Motor neuron (in vitro differentiated cells): ENCODE measurements at regions not wholly inside any gene's neighbourhood (a gene's known extent, or its start where the extent isn't known, plus 50 kb on each side); places are given as distances from the start of the nearest gene placed in this dataset.

ENCODE experiments used
- ATAC-seq, 8 experiments: fragments of 200-7000 bp; cut with Tn5 transposase; replicated peaks in 6 of 8; 2 replicates each; pipeline ENCODE4 v1.8.0; 2021; ENCODE audit warnings: mild to moderate bottlenecking in 8 of 8, moderate library complexity in 8 of 8
- H3K27ac ChIP-seq, 2 donors: fragments of 250-450 bp; sonication (Bioruptor Pico); 2 replicates each; pipeline ENCODE4 v1.9.0; 2021; ENCODE audit warnings: antibody characterized with exemption in 2 of 2, mild to moderate bottlenecking in 2 of 2, moderate library complexity in 1 of 2
- H3K4me1 ChIP-seq, 2 donors: fragments of 250-450 bp; sonication (Bioruptor Pico); replicated peaks in 1 of 2; 2 replicates each; pipeline ENCODE4 v1.6.1; 2021; ENCODE audit warnings: antibody characterized with exemption in 2 of 2, mild to moderate bottlenecking in 2 of 2, moderate library complexity in 1 of 2
- H3K4me3 ChIP-seq, 5 donors: fragments of 250-450 bp; sonication (Bioruptor Pico); 2 replicates each; pipeline ENCODE4 v1.9.0; 2021; ENCODE audit warnings: antibody characterized with exemption in 5 of 5, mild to moderate bottlenecking in 5 of 5, moderate library complexity in 4 of 5
- WGBS, 10 experiments: fragments of 450-650 bp; shearing (Covaris generic); methylation state at CpG; one replicate each; pipeline ENCODE4 v1.0.0; 2022; 5-methylcytosine and 5-hydroxymethylcytosine counted together
- in situ Hi-C, 9 experiments: fragments of 400-800 bp; cut with MboI; loops; one replicate each; pipeline ENCODE4 v1.15.0; 2021; ENCODE audit warnings: low sequenced_read_pairs in 9 of 9, low pct_unique_long_range_greater_than_20kb in 2 of 9; ENCODE audit not compliant: unreplicated experiment in 9 of 9

- Histone ChIP-seq H3K27ac (peak overlapping the region in 1 of 2 donors; percentile 2), H3K4me1 (peaks cover 11 to 42% of the 10 kb centered on the region in 2 donors), H3K4me3 (no peak overlapping the region)
- 0 to 63% (median 56%) methylated on average over 1 of the region's 1 CpG; no CpG with 5 or more reads in 3 of the 10 experiments for WGBS, 10 experiments
- peak in 3 of 8 experiments; percentile 58 to 80 (median 60) for ATAC-seq
- in situ Hi-C loops = no loop called here
Observed at GRCh38 chr5:163772241-163772640, 266.8 kb downstream of the MAT2B start.

- H3K4me1 ChIP-seq = peaks cover 11 to 42% of the 10 kb centered on the region in 2 donors
- H3K27ac ChIP-seq = no peak overlapping the region
- in situ Hi-C loops = no loop called here
- no peak overlapping the region for H3K4me3 ChIP-seq
- WGBS, 10 experiments = 21 to 100% (median 64%) methylated on average over 1 to 2 of the region's 2 CpGs; no CpG with 5 or more reads in 2 of the 10 experiments
- ATAC-seq = peak in 5 of 8 experiments; percentile 51 to 84 (median 56)
Observed at GRCh38 chr5:163772644-163773043, 267.2 kb downstream of the MAT2B start.

GRCh38 chr5:163773226-163773625, 267.8 kb downstream of the MAT2B start:
- no peak for ATAC-seq
- 0 to 98% (median 75%) methylated on average over 1 to 5 of the region's 6 CpGs; no CpG with 5 or more reads in 1 of the 10 experiments for whole genome bisulfite sequencing, 10 experiments
- Histone ChIP-seq H3K4me3 (no peak overlapping the region), H3K4me1 (peaks cover 11 to 41% of the 10 kb centered on the region in 2 donors), H3K27ac (peak overlapping the region in 1 of 2 donors; percentile 36)
- in situ Hi-C loops = no loop called here

GRCh38 chr5:163789870-163790269, 284.5 kb downstream of the MAT2B start:
- Histone ChIP-seq H3K4me3 (no peak overlapping the region), H3K27ac (no peak overlapping the region), H3K4me1 (no peaks in the 10 kb centered on the region)
- in situ Hi-C loops = no loop called here
- no peak for ATAC-seq
- 0 to 86% (median 75%) methylated on average over 2 to 3 of the region's 3 CpGs for WGBS, 10 experiments

- in situ Hi-C loops = no loop called here
- H3K27ac ChIP-seq = no peak overlapping the region
- 17 to 95% (median 51%) methylated on average over 1 to 2 of the region's 2 CpGs; no CpG with 5 or more reads in 3 of the 10 experiments for WGBS, 10 experiments
- no peak for ATAC-seq
- H3K4me3 ChIP-seq = no peak overlapping the region
- H3K4me1 ChIP-seq = no peaks in the 10 kb centered on the region
Observed at GRCh38 chr5:163790497-163790896, 285.1 kb downstream of the MAT2B start.

GRCh38 chr5:163794993-163795392, 289.6 kb downstream of the MAT2B start:
- Histone ChIP-seq H3K27ac (no peak overlapping the region), H3K4me1 (no peaks in the 10 kb centered on the region), H3K4me3 (no peak overlapping the region)
- WGBS, 10 experiments = 35 to 93% (median 76%) methylated on average over 1 to 2 of the region's 2 CpGs; no CpG with 5 or more reads in 1 of the 10 experiments
- in situ Hi-C loops = no loop called here
- no peak for ATAC-seq

- WGBS, 10 experiments = 25 to 100% (median 100%) methylated on average over 1 to 2 of the region's 2 CpGs; no CpG with 5 or more reads in 2 of the 10 experiments
- no peak for ATAC-seq
- Histone ChIP-seq H3K27ac (no peak overlapping the region), H3K4me3 (no peak overlapping the region), H3K4me1 (peaks cover 4 to 25% of the 10 kb centered on the region in 2 donors)
- in situ Hi-C loops = no loop called here
Observed at GRCh38 chr5:163807781-163808180, 302.4 kb downstream of the MAT2B start.

GRCh38 chr5:163809473-163809872, 304.1 kb downstream of the MAT2B start:
- ATAC-seq = peak in 2 of 8 experiments; percentile 47 to 63
- in situ Hi-C loops = no loop called here
- Histone ChIP-seq H3K27ac (no peak overlapping the region), H3K4me1 (peaks cover 15 to 34% of the 10 kb centered on the region in 2 donors), H3K4me3 (no peak overlapping the region)
- WGBS, 10 experiments = 13 to 100% (median 60%) methylated on average over 1 to 4 of the region's 5 CpGs; no CpG with 5 or more reads in 4 of the 10 experiments

- ATAC-seq = no peak
- 13 to 92% (median 54%) methylated on average over 1 to 5 of the region's 5 CpGs; no CpG with 5 or more reads in 1 of the 10 experiments for WGBS, 10 experiments
- H3K4me3 ChIP-seq = no peak overlapping the region
- no peak overlapping the region for H3K27ac ChIP-seq
- H3K4me1 ChIP-seq = peaks cover 15 to 30% of the 10 kb centered on the region in 2 donors
- in situ Hi-C loops = no loop called here
Observed at GRCh38 chr5:163813900-163814299, 308.5 kb downstream of the MAT2B start.

- Histone ChIP-seq H3K27ac (no peak overlapping the region), H3K4me1 (peaks cover 15 to 26% of the 10 kb centered on the region in 2 donors)
Observed at GRCh38 chr5:163815240-163815791, 309.9 kb downstream of the MAT2B start.

GRCh38 chr5:163821142-163821541, 315.7 kb downstream of the MAT2B start:
- Histone ChIP-seq H3K27ac (no peak overlapping the region), H3K4me3 (no peak overlapping the region), H3K4me1 (peaks cover 0 to 9% of the 10 kb centered on the region in 2 donors)
- in situ Hi-C loops = no loop called here
- peak in 1 of 8 experiments; percentile 18 for ATAC-seq
- 20 to 100% (median 86%) methylated on average over 1 of the region's 1 CpG; no CpG with 5 or more reads in 6 of the 10 experiments for WGBS, 10 experiments

More at GRCh38 chr5:163815240-163815791, 309.9 kb downstream of the MAT2B start:
- in situ Hi-C loops = no loop called here
- no peak for ATAC-seq
- H3K4me3 ChIP-seq = no peak overlapping the region

GRCh38 chr5:163822548-163822947, 317.1 kb downstream of the MAT2B start:
- ATAC-seq = no peak
- H3K4me3 ChIP-seq = no peak overlapping the region
- WGBS, 10 experiments = 0 to 100% (median 96%) methylated on average over 1 to 2 of the region's 4 CpGs; no CpG with 5 or more reads in 4 of the 10 experiments
- peaks cover 0 to 12% of the 10 kb centered on the region in 2 donors for H3K4me1 ChIP-seq
- in situ Hi-C loops = no loop called here
- no peak overlapping the region for H3K27ac ChIP-seq

GRCh38 chr5:163825661-163826060, 320.2 kb downstream of the MAT2B start:
- Histone ChIP-seq H3K27ac (no peak overlapping the region), H3K4me3 (no peak overlapping the region), H3K4me1 (peaks cover 0 to 12% of the 10 kb centered on the region in 2 donors)
- in situ Hi-C loops = no loop called here
- WGBS, 10 experiments = 0 to 67% (median 46%) methylated on average over 1 of the region's 1 CpG; no CpG with 5 or more reads in 3 of the 10 experiments
- ATAC-seq = peak in 1 of 8 experiments; percentile 36

GRCh38 chr5:163826201-163826600, 320.8 kb downstream of the MAT2B start:
- in situ Hi-C loops = no loop called here
- H3K4me1 ChIP-seq = peaks cover 0 to 12% of the 10 kb centered on the region in 2 donors
- no peak overlapping the region for H3K4me3 ChIP-seq
- H3K27ac ChIP-seq = no peak overlapping the region
- WGBS, 10 experiments = 25 to 100% (median 80%) methylated on average over 1 to 3 of the region's 3 CpGs
- peak in 2 of 8 experiments; percentile 13 to 40 for ATAC-seq
